ENCODE measurements at regions not wholly inside any gene's neighbourhood (a gene's known extent, or its start where the extent isn't known, plus 50 kb on each side); places are given as distances from the start of the nearest gene placed in this dataset.

DNA sequence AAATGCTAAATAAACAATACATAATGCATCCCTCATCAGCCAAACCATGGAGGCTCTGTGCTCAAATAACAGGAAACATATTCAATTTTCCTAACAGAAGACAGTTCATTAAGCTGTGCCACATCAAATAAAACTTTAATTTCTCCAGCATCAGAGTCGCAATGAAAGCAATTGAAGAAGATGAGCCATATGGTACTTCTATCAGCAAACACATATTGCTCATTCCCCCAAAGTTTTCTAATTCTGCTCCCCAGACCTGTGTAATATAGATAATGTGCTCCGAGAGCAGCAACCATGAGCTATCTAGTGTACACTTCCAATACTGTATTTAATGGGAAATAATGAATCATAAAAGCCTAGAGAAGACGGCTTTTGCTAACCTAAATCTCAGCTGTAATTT is 263.2 kb downstream of the MEIS1 start:
- TF ChIP-seq ZNF548 (tag by site-specific recombination; IDR thresholded peaks at IDR 0.05) = no peak
- TF ChIP-seq CTCF (tag by site-specific recombination; IDR thresholded peaks at IDR 0.05) = no peak
- TF ChIP-seq YY1 (tag by site-specific recombination; IDR thresholded peaks at IDR 0.05) = no peak
- TF ChIP-seq ZNF132 (tag by site-specific recombination; IDR thresholded peaks at IDR 0.05; ENCODE audit: borderline replicate concordance) = no peak
- TF ChIP-seq ZNF558 (tag by site-specific recombination; IDR thresholded peaks at IDR 0.05) = no peak
